PC-9 (cell line): ENCODE measurements at regions not wholly inside any gene's neighbourhood (a gene's known extent, or its start where the extent isn't known, plus 50 kb on each side); places are given as distances from the start of the nearest gene placed in this dataset.

Experiments
- EZH2 ChIP-seq: fragments of 200-600 bp; sonication (generic); IDR thresholded peaks from 2 replicates; pipeline ENCODE4 v1.8.0; 2017; ENCODE audit warnings: antibody characterized with exemption, low read depth
- TF ChIP-seq, protein P1 (sequence below): fragments of 200-600 bp; sonication (generic); conservative IDR thresholded peaks from 2 replicates; pipeline ENCODE4 v1.6.1; 2017; ENCODE audit warnings: mixed run types, antibody characterized with exemption, mild to moderate bottlenecking, moderate library complexity

DNA sequence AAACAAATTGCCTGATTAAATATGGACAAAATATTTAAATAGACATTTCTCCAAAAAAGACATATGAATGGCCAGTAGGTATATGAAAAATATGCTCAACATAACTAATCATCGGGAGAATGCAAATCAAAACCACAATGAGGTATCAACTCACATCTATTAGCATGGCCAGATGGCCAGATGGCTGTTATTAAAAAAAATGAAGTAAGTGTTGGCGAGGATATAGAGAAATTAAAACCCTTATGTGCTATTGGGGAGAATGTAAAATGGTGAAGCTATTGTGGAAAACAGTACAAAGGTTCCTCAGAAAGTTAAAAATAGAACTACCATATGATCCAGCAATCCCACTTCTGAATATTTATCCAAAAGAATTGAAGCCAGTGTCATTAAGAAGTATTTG is 272.3 kb upstream of the ZNF804A start:
- TF ChIP-seq, protein P1, sequence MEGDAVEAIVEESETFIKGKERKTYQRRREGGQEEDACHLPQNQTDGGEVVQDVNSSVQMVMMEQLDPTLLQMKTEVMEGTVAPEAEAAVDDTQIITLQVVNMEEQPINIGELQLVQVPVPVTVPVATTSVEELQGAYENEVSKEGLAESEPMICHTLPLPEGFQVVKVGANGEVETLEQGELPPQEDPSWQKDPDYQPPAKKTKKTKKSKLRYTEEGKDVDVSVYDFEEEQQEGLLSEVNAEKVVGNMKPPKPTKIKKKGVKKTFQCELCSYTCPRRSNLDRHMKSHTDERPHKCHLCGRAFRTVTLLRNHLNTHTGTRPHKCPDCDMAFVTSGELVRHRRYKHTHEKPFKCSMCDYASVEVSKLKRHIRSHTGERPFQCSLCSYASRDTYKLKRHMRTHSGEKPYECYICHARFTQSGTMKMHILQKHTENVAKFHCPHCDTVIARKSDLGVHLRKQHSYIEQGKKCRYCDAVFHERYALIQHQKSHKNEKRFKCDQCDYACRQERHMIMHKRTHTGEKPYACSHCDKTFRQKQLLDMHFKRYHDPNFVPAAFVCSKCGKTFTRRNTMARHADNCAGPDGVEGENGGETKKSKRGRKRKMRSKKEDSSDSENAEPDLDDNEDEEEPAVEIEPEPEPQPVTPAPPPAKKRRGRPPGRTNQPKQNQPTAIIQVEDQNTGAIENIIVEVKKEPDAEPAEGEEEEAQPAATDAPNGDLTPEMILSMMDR: no peak
- TF ChIP-seq EZH2: no peak
